ENCODE measurements at regions not wholly inside any gene's neighbourhood (a gene's known extent, or its start where the extent isn't known, plus 50 kb on each side); places are given as distances from the start of the nearest gene placed in this dataset.

GRCh38 chr6:168138436-168138835 lies 59.4 kb upstream of the FRMD1 start:
- Histone ChIP-seq H3K9me3 (ENCODE audit: low read depth) (no peaks in the 10 kb centered on the region), H4K20me1 (ENCODE audit: insufficient read depth, poor library complexity, severe bottlenecking) (no peaks in the 10 kb centered on the region), H3K36me3 (replicated peaks; ENCODE audit: insufficient read depth, low read depth) (no peaks in the 10 kb centered on the region), H3K9me2 (replicated peaks; ENCODE audit: insufficient read depth) (no peaks in the 10 kb centered on the region), H3K4me2 (no peak overlapping the region), H3K4me3 (no peak overlapping the region), H3K4me1 (ENCODE audit: insufficient read depth) (no peaks in the 10 kb centered on the region), H3K79me2 (no peaks in the 10 kb centered on the region), H3K27me3 (no peaks in the 10 kb centered on the region), H3K27ac (no peak overlapping the region), H2AFZ (no peak overlapping the region)
- 91% methylated on average over 6 of the region's 6 CpGs for WGBS (ENCODE audit: low lambda C conversion rate, missing lambda C conversion rate)
- no peak for DNase-seq (ENCODE audit: low spot score)
- TF ChIP-seq EZH2 (IDR thresholded peaks at IDR 0.05; ENCODE audit: borderline replicate concordance) (no peak), EZH2phosphoT487 (IDR thresholded peaks at IDR 0.05; ENCODE audit: low read depth, severe bottlenecking, unreplicated experiment) (no peak), CTCF (IDR thresholded peaks at IDR 0.05; ENCODE audit: poor library complexity) (no peak)

DNA sequence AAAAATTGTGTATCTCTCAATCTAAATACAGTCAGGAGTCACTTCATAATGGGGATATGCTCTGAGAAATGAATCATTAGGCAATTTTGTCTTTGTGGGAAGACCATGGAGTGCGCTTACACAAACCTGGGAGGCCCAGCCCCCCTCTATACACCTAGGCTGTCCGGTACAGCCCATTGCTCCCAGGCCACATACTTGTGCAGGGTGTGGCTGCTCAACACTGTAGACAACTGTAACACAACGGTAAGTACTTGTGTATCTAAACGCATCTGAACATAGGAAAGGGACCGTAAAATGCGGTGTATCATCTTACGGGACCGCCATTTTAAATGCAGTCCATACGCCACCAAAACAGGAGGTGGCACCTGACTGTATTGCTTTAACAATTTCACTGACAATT lies 58.0 kb upstream of the FRMD1 start:
- Histone ChIP-seq H3K27ac (no peak overlapping the region), H3K9me3 (ENCODE audit: low read depth) (no peaks in the 10 kb centered on the region), H3K9me2 (replicated peaks; ENCODE audit: insufficient read depth) (no peaks in the 10 kb centered on the region), H4K20me1 (ENCODE audit: insufficient read depth, poor library complexity, severe bottlenecking) (no peaks in the 10 kb centered on the region), H3K4me3 (no peak overlapping the region), H2AFZ (no peak overlapping the region), H3K4me2 (no peak overlapping the region), H3K4me1 (ENCODE audit: insufficient read depth) (peaks cover 2% of the 10 kb centered on the region), H3K27me3 (no peaks in the 10 kb centered on the region), H3K36me3 (replicated peaks; ENCODE audit: insufficient read depth, low read depth) (no peaks in the 10 kb centered on the region), H3K79me2 (no peaks in the 10 kb centered on the region)
- WGBS (ENCODE audit: low lambda C conversion rate, missing lambda C conversion rate) = 90% methylated on average over 9 of the region's 9 CpGs
- TF ChIP-seq EZH2 (IDR thresholded peaks at IDR 0.05; ENCODE audit: borderline replicate concordance) (no peak), CTCF (IDR thresholded peaks at IDR 0.05; ENCODE audit: poor library complexity) (no peak), EZH2phosphoT487 (IDR thresholded peaks at IDR 0.05; ENCODE audit: low read depth, severe bottlenecking, unreplicated experiment) (no peak)
- no peak for DNase-seq (ENCODE audit: low spot score)

- no peak overlapping the region for H2AFZ ChIP-seq
- no peaks in the 10 kb centered on the region for H3K27me3 ChIP-seq
- H3K4me1 ChIP-seq (ENCODE audit: insufficient read depth) = peaks cover 6% of the 10 kb centered on the region
- H3K36me3 ChIP-seq (replicated peaks; ENCODE audit: insufficient read depth, low read depth) = no peaks in the 10 kb centered on the region
- H3K27ac ChIP-seq = no peak overlapping the region
- 96% methylated on average over 3 of the region's 5 CpGs for WGBS (ENCODE audit: low lambda C conversion rate, missing lambda C conversion rate)
- no peaks in the 10 kb centered on the region for H3K9me2 ChIP-seq (replicated peaks; ENCODE audit: insufficient read depth)
- H3K79me2 ChIP-seq = no peaks in the 10 kb centered on the region
- TF ChIP-seq EZH2 (IDR thresholded peaks at IDR 0.05; ENCODE audit: borderline replicate concordance) (no peak), EZH2phosphoT487 (IDR thresholded peaks at IDR 0.05; ENCODE audit: low read depth, severe bottlenecking, unreplicated experiment) (no peak), CTCF (IDR thresholded peaks at IDR 0.05; ENCODE audit: poor library complexity) (no peak)
- H3K4me2 ChIP-seq = no peak overlapping the region
- no peaks in the 10 kb centered on the region for H4K20me1 ChIP-seq (ENCODE audit: insufficient read depth, poor library complexity, severe bottlenecking)
- no peaks in the 10 kb centered on the region for H3K9me3 ChIP-seq (ENCODE audit: low read depth)
- no peak overlapping the region for H3K4me3 ChIP-seq
- no peak for DNase-seq (ENCODE audit: low spot score)
Observed at GRCh38 chr6:168136622-168137021, 57.6 kb upstream of the FRMD1 start.

- no peak overlapping the region for H3K4me2 ChIP-seq
- no peak overlapping the region for H3K27ac ChIP-seq
- H3K9me2 ChIP-seq (replicated peaks; ENCODE audit: insufficient read depth) = no peaks in the 10 kb centered on the region
- WGBS (ENCODE audit: low lambda C conversion rate, missing lambda C conversion rate) = 97% methylated on average over 7 of the region's 7 CpGs
- TF ChIP-seq CTCF (IDR thresholded peaks at IDR 0.05; ENCODE audit: poor library complexity) (no peak), EZH2 (IDR thresholded peaks at IDR 0.05; ENCODE audit: borderline replicate concordance) (no peak), EZH2phosphoT487 (IDR thresholded peaks at IDR 0.05; ENCODE audit: low read depth, severe bottlenecking, unreplicated experiment) (no peak)
- H4K20me1 ChIP-seq (ENCODE audit: insufficient read depth, poor library complexity, severe bottlenecking) = no peaks in the 10 kb centered on the region
- no peak overlapping the region for H3K4me3 ChIP-seq
- H2AFZ ChIP-seq = no peak overlapping the region
- no peaks in the 10 kb centered on the region for H3K79me2 ChIP-seq
- no peaks in the 10 kb centered on the region for H3K36me3 ChIP-seq (replicated peaks; ENCODE audit: insufficient read depth, low read depth)
- H3K27me3 ChIP-seq = no peaks in the 10 kb centered on the region
- H3K9me3 ChIP-seq (ENCODE audit: low read depth) = no peaks in the 10 kb centered on the region
- peaks cover 6% of the 10 kb centered on the region for H3K4me1 ChIP-seq (ENCODE audit: insufficient read depth)
- no peak for DNase-seq (ENCODE audit: low spot score)
Observed at GRCh38 chr6:168136001-168136400, 57.0 kb upstream of the FRMD1 start.

Measured in hepatocyte (in vitro differentiated cells).